ENCODE measurements at regions not wholly inside any gene's neighbourhood (a gene's known extent, or its start where the extent isn't known, plus 50 kb on each side); places are given as distances from the start of the nearest gene placed in this dataset.

DNA sequence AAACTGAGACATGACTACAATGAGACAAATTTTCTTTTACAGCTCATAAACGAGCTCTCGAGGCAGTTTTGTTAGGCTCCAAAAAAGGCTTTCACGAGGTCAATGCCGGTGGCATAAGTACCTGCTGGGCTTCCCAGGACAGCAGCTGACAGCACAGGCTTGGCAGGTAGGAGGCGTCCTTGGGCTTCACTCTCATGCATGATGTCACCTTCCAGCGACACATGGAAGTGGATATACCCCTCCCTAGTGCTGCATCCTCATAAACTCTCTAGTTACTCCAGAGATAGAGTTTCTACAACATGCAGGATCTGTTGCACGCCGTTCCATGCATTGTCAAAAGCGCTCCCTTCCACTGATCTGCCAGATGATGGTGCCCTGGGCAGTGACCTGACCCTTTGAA is 112.5 kb upstream of the PAXBP1 start:
- DNase-seq (ENCODE audit: extremely low read depth, low read depth), result no peak
- TF ChIP-seq, protein P1, sequence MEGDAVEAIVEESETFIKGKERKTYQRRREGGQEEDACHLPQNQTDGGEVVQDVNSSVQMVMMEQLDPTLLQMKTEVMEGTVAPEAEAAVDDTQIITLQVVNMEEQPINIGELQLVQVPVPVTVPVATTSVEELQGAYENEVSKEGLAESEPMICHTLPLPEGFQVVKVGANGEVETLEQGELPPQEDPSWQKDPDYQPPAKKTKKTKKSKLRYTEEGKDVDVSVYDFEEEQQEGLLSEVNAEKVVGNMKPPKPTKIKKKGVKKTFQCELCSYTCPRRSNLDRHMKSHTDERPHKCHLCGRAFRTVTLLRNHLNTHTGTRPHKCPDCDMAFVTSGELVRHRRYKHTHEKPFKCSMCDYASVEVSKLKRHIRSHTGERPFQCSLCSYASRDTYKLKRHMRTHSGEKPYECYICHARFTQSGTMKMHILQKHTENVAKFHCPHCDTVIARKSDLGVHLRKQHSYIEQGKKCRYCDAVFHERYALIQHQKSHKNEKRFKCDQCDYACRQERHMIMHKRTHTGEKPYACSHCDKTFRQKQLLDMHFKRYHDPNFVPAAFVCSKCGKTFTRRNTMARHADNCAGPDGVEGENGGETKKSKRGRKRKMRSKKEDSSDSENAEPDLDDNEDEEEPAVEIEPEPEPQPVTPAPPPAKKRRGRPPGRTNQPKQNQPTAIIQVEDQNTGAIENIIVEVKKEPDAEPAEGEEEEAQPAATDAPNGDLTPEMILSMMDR (IDR thresholded peaks at IDR 0.05; ENCODE audit: low read depth, low read length, missing control alignments), result no peak
- no peak overlapping the region for H3K4me3 ChIP-seq (replicated peaks; ENCODE audit: low read depth, low read length)

DNA sequence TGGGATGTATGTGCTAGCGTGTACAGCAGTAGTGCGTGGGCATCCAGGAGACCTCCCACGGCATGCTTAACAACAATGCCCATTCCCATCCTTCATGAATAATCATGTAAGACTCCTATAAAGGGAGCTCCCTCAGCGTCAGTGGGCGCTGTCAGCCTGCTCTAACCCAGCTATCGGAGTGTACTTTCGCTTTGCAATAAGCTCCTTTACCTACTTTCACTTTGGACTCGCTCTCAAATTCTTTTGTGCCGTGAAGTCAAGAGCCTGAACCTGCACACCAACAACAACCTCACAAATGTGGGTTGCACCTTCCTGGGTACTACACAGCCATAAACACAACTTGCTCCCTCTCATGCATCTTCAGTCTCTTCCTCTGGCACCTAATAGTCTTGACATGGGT is 114.8 kb upstream of the PAXBP1 start:
- H3K4me3 ChIP-seq (replicated peaks; ENCODE audit: low read depth, low read length), result no peak overlapping the region
- TF ChIP-seq, protein P1 (IDR thresholded peaks at IDR 0.05; ENCODE audit: low read depth, low read length, missing control alignments), result no peak
- no peak for DNase-seq (ENCODE audit: extremely low read depth, low read depth)

DNA sequence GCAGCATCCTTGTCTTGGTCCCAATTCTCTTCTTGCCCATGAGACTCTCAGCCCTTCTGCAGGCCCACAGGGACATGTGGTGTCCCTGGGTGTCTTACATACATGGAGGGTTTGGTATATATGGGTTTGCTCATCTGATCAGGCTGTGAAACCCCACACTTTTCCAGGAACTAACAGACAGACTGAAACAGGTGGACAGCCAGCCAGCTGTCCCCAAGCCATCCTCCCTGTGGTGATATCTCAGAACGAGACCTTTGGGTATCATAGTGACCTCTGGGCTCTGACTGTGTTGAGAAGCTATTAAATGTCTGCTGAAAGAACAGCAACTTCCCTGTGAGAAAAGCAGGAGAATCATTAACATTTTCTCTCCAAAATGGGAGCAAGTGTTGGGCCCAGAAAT is 115.5 kb upstream of the PAXBP1 start:
- no peak overlapping the region for H3K4me3 ChIP-seq (replicated peaks; ENCODE audit: low read depth, low read length)
- TF ChIP-seq, protein P1 (IDR thresholded peaks at IDR 0.05; ENCODE audit: low read depth, low read length, missing control alignments), result no peak
- no peak for DNase-seq (ENCODE audit: extremely low read depth, low read depth)

DNA sequence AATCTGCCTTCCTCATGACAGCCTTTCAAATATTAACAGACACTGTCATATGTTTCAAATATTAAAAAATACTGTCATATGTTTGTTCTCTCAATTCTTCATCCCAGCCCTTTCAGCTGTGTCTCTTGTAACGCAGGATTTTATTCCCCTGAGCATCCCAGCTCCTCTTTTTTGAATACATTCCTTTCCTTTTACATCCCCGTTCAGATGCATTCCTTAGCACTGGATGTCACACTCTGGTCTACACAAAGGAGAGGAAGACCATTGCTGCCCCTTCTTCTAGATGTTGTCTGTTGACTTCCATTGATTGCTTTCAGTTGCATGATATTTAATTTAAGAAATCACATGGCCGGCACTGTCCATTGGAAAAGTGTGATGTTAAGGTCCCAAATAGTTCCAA is 117.4 kb upstream of the PAXBP1 start:
- TF ChIP-seq, protein P1 (IDR thresholded peaks at IDR 0.05; ENCODE audit: low read depth, low read length, missing control alignments), result no peak
- no peak for DNase-seq (ENCODE audit: extremely low read depth, low read depth)
- no peak overlapping the region for H3K4me3 ChIP-seq (replicated peaks; ENCODE audit: low read depth, low read length)

DNA sequence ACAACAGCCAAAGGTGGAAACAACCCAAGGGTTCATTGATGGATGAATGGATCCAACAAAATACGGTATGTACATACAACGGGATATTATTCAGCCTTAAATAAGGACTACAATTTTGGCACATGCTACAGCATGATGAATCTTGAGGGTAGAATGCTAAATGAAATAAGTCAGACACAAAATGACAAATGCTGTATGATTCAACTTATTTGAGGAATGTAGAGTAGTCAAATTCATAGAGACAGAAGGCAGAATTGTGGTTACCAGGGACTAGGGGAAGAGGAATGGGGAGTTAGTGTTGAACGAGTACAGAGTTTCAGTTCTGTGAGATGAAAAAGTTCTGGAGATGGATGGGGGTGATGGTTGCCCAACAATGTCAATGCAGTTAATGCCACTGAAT is 118.0 kb upstream of the PAXBP1 start:
- TF ChIP-seq, protein P1 (IDR thresholded peaks at IDR 0.05; ENCODE audit: low read depth, low read length, missing control alignments), result no peak
- DNase-seq (ENCODE audit: extremely low read depth, low read depth), result no peak
- H3K4me3 ChIP-seq (replicated peaks; ENCODE audit: low read depth, low read length), result no peak overlapping the region

DNA sequence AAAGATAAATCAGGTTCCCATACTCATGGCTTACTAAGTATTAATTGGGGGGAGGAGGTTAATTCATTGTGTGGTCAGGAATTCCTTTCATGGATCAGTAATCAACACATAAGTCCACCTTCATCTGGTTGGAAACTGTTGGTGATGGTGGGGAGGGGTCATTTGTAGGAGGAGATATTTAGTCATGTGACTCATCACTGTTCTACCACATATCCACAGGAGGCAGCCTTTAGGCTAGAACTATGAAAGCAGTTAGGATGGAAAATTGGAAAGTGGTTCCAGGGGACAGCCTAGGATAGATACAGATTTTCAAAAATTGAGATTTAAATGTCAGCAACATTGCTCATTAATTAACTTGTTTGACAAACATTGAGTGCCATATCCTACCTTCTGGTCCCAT is 122.8 kb upstream of the PAXBP1 start:
- TF ChIP-seq, protein P1 (IDR thresholded peaks at IDR 0.05; ENCODE audit: low read depth, low read length, missing control alignments), result no peak
- no peak for DNase-seq (ENCODE audit: extremely low read depth, low read depth)
- H3K4me3 ChIP-seq (replicated peaks; ENCODE audit: low read depth, low read length), result no peak overlapping the region

DNA sequence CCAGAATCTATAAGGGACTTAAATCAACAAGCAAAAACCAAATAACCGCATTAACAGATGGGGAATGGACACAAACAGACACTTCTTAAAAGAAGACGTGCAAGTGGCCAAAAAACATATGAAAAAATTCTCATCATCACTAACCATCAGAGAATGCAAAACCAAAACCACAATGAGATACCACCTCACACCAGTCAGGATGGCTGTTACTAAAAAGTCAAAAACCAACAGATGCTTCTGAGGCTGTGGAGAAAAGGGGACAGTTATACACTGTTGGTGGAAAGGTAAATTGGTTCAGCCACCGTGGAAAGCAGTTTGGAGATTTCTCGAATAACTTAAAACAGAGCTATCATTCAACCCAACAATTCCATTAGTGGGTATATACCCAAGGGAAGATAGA is 124.9 kb upstream of the OLIG2 start:
- TF ChIP-seq, protein P1 (IDR thresholded peaks at IDR 0.05; ENCODE audit: low read depth, low read length, missing control alignments), result no peak
- no peak for DNase-seq (ENCODE audit: extremely low read depth, low read depth)
- no peak overlapping the region for H3K4me3 ChIP-seq (replicated peaks; ENCODE audit: low read depth, low read length)

All from HFF-Myc (cell line).